ENCODE measurements at regions not wholly inside any gene's neighbourhood (a gene's known extent, or its start where the extent isn't known, plus 50 kb on each side); places are given as distances from the start of the nearest gene placed in this dataset.

DNA sequence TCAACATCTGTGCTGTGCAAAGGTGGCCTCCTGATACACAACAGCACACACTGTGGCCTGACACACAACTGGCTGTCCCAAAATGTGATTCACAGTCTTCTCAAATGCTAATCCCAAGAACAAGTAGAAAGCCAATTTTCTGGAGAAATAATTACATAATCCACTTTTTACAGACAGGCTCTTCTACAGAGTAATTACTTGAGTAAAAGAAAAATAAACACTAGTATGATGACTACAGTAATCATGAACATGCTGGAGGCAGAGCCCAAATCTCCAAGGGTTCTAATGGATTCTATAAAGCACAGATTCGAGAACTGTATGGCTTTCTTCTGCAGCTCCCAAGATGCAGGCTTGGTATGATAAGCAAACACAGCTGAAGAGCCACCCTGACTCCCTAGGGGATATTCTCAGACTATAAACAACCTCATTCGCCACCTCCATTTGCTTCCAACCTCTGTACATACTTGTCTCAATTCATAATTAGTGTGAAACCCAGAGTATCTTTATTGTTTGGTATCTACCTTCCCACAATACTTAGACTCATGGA lies 81.9 kb downstream of the SIPA1L2 start:
- CTCF ChIA-PET = no interaction called here
- DNase-seq (ENCODE audit: extremely low spot score) = no peak
- no peak for TF ChIP-seq SUZ12 (IDR thresholded peaks at IDR 0.05)
- TF ChIP-seq, protein P1, sequence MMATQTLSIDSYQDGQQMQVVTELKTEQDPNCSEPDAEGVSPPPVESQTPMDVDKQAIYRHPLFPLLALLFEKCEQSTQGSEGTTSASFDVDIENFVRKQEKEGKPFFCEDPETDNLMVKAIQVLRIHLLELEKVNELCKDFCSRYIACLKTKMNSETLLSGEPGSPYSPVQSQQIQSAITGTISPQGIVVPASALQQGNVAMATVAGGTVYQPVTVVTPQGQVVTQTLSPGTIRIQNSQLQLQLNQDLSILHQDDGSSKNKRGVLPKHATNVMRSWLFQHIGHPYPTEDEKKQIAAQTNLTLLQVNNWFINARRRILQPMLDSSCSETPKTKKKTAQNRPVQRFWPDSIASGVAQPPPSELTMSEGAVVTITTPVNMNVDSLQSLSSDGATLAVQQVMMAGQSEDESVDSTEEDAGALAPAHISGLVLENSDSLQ (IDR thresholded peaks at IDR 0.05) = peak; percentile 41
- POLR2A ChIA-PET = interaction anchor here (1.0 kb wide), 1 partner anchor 13 kb away, joined by 3 read pairs; no protein-coding TSS in a partner anchor

DNA sequence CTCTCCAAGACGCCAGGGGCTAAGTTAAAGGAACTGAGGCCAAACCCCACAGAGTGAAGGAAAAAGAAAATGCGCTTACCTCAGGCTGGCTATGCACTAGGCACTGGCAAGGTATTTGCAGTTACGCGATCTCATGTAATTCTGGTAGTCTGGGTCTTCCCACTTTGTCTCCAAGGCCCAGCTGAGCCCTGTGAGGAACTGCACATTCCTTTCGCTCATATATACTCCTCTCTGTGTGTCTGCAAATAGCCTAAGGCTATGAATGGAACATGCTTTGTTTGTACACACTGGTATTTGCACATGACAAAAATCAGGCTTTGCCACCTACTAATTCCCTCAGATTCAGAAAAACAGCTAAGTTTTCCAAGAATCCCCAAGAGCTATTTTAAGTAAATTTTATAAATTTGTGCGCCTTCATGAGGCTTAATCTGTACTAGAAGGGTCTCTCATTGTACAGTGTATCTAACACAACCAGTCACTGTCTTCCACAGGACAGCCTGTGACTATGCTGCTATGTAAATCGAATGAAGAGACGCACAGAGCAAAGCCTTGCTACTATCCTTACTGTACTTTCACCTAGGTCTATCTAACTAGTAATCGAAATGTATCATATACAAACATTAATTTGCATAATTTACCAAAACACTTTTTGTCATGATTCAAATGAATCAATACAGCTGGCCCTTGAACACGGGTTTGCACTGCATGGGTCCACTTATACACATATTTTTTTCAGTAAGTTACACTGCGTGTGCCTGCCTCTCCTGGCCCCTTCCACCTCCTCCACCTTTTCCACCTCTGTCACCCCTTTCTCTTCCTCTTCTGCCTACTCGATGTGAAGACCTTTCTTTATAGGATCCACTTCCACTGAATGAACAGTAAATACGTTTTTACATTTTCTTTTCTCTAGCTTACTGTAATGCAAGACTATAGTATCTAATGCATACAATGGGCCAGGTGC lies 87.0 kb downstream of the SIPA1L2 start:
- no peak for DNase-seq (ENCODE audit: extremely low spot score)
- POLR2A ChIA-PET = no interaction called here
- TF ChIP-seq ARNT (IDR thresholded peaks at IDR 0.05) = no peak
- CTCF ChIA-PET = no interaction called here

DNA sequence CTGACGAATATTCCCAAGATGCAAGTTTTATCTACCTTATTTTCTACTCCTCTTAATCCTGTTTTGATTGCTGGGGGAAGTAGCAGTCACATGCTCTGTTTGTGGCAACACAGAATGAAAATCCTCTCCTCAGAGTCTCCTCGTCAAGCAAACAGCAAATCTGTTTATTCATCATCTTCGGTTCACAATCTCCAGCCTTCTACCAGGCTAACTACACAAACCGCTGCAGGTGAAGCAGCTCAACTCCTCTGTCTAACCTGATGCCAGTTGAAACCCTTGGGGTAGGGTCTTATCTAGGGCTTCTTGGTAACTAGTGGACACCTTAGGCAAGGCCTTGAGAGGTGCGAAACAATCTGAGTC lies 91.0 kb downstream of the SIPA1L2 start:
- DNase-seq (ENCODE audit: extremely low spot score) = no peak
- no peak for TF ChIP-seq BHLHE40 (IDR thresholded peaks at IDR 0.05; ENCODE audit: borderline replicate concordance)
- no peak for TF ChIP-seq HDGF (IDR thresholded peaks at IDR 0.05; ENCODE audit: borderline replicate concordance)
- no peak for TF ChIP-seq FOXA1 (IDR thresholded peaks at IDR 0.05)
- TF ChIP-seq CTBP1 (IDR thresholded peaks at IDR 0.05; ENCODE audit: borderline replicate concordance) = no peak
- TF ChIP-seq ELF4 (IDR thresholded peaks at IDR 0.05) = no peak
- TF ChIP-seq ZNF384 (IDR thresholded peaks at IDR 0.05) = no peak
- ChIA-PET POLR2A (no interaction called here), CTCF (interaction anchor here (0.6 to 0.7 kb wide), 2 partner anchors 32 to 925 kb away, joined by 3 to 4 read pairs; no protein-coding TSS in a partner anchor)

DNA sequence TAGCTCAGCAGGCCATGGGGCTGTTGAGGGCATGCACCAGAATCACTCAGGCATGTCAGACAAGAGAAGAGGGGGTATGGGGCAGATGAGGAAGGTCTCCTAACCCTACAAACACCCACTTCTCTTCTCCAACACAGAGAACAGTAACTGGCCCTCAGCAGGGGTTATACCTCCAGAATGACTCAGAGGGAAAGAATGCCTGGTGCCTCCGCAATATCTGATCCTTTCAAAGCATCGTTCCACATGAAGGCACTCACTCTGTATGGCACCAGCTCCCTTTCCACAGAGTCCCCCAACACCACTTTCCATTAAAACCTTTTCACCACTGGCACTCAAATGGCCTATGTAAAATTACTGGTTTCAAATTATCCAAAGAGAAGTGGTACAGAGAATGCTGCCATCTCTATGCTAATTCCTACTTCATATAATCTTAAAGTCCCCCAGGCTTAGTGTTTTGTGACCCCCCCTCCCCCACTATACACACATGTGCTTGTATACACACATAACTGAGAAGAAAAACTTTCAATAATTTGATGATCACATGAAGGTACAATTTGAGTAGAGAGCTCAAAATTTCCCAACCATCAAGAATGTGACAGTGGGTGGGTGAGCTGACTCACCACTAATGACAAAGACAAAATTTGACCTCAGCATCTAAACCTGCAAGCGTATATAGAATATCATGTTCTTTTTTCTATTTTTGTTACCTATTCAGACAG lies 91.5 kb downstream of the SIPA1L2 start:
- peak; percentile 66 for DNase-seq (ENCODE audit: extremely low spot score)
- CTCF ChIA-PET = interaction anchor here (0.6 to 0.7 kb wide), 2 partner anchors 32 to 924 kb away, joined by 3 to 4 read pairs; no protein-coding TSS in a partner anchor
- TF ChIP-seq, protein P1 (IDR thresholded peaks at IDR 0.05) = no peak
- TF ChIP-seq CTBP1 (IDR thresholded peaks at IDR 0.05; ENCODE audit: borderline replicate concordance) (no peak), FOXK2 (IDR thresholded peaks at IDR 0.05) (no peak), L3MBTL2 (conservative IDR thresholded peaks at IDR 0.05) (no peak), SP1 (IDR thresholded peaks at IDR 0.05) (no peak), LEF1 (IDR thresholded peaks at IDR 0.05; ENCODE audit: borderline replicate concordance) (no peak), SUZ12 (IDR thresholded peaks at IDR 0.05) (no peak)
- POLR2A ChIA-PET = interaction anchor here (0.8 to 0.9 kb wide), 2 partner anchors 61 to 91 kb away, joined by 3 read pairs; partner anchors contain the start of gene SIPA1L2

DNA sequence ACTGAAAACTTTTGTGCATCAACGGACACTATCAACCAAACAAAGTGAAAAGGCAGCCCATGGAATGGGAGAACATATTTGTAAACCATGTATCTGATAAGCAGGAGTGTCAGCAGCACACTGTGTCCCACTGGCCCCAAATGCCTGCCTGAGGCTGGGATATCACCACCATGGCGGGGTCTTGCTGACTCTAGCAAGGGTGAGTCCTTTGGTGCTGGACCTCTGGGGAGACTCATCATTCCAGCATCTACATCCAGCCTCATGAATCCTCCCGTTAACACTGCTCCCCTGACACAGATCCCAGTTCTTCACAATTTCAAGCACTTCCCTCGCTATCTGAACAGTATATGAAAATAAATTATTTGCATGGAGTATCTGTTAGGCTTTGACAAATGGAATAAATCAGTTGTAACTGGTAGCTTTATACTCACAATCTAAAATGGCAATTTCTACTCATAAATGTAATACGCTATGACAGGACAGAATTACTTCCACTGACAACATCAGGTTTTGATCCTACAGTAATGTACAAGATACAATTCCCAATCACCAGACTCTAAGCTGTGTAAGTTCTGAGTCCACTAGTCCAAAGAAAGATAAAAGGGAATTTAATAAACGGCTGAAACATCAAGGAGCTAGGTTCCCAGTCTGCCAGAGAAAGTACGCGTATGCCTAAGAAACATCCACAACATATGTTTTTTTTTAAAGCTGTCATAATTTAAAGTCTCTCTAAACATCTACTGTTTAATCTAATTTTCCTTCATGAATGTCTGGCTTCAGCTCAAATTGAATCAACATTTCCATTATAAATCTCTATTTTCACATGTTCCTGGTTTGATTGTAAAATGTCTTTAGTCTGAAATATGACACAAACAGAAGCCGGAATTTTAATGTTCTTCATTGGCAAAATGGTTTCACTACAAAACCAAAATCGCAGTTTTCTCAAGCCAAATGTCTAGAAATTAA lies 95.1 kb downstream of the SIPA1L2 start:
- CTCF ChIA-PET = no interaction called here
- no peak for DNase-seq (ENCODE audit: extremely low spot score)
- TF ChIP-seq ELF4 (IDR thresholded peaks at IDR 0.05) (no peak), FOXM1 (IDR thresholded peaks at IDR 0.05; ENCODE audit: borderline replicate concordance) (no peak), L3MBTL2 (conservative IDR thresholded peaks at IDR 0.05) (no peak), LEF1 (IDR thresholded peaks at IDR 0.05; ENCODE audit: borderline replicate concordance) (no peak), SUZ12 (IDR thresholded peaks at IDR 0.05) (no peak), BHLHE40 (IDR thresholded peaks at IDR 0.05; ENCODE audit: borderline replicate concordance) (no peak), FOXK2 (IDR thresholded peaks at IDR 0.05) (no peak), ZNF384 (IDR thresholded peaks at IDR 0.05) (no peak), SP1 (IDR thresholded peaks at IDR 0.05) (no peak), TARDBP (IDR thresholded peaks at IDR 0.05) (no peak), ARNT (IDR thresholded peaks at IDR 0.05) (no peak), CTBP1 (IDR thresholded peaks at IDR 0.05; ENCODE audit: borderline replicate concordance) (no peak), FOXA1 (IDR thresholded peaks at IDR 0.05) (no peak), HDGF (IDR thresholded peaks at IDR 0.05; ENCODE audit: borderline replicate concordance) (no peak), NFRKB (IDR thresholded peaks at IDR 0.05) (no peak)
- TF ChIP-seq, protein P1 (IDR thresholded peaks at IDR 0.05) = no peak
- POLR2A ChIA-PET = no interaction called here

DNA sequence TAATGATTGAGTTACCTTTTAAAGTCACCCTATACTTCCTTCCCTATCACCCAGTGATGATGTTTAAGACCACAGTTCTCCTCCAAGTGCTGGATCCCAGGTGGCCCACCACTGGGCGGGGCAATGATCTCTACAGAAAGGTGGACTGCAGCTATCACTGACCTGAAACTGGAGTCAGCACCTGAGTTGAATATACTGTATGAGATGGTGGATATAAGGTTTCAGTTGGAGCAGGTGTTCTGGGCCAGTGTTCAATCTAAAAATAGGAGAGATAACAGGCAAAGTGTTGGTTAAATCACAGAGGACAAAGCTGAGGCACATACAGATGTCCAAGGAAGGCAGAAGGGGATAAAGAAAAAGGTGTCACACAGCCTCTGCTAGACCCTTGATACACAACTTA lies 96.6 kb downstream of the SIPA1L2 start:
- CTCF ChIA-PET = no interaction called here
- no peak for DNase-seq (ENCODE audit: extremely low spot score)
- POLR2A ChIA-PET = no interaction called here
- TF ChIP-seq TARDBP (IDR thresholded peaks at IDR 0.05) = no peak
- TF ChIP-seq HDGF (IDR thresholded peaks at IDR 0.05; ENCODE audit: borderline replicate concordance) = no peak
- no peak for TF ChIP-seq FOXM1 (IDR thresholded peaks at IDR 0.05; ENCODE audit: borderline replicate concordance)
- TF ChIP-seq FOXA1 (IDR thresholded peaks at IDR 0.05) = no peak
- no peak for TF ChIP-seq ZNF384 (IDR thresholded peaks at IDR 0.05)
- TF ChIP-seq BHLHE40 (IDR thresholded peaks at IDR 0.05; ENCODE audit: borderline replicate concordance) = no peak
- no peak for TF ChIP-seq SUZ12 (IDR thresholded peaks at IDR 0.05)
- TF ChIP-seq LEF1 (IDR thresholded peaks at IDR 0.05; ENCODE audit: borderline replicate concordance) = no peak
- TF ChIP-seq, protein P1 (IDR thresholded peaks at IDR 0.05) = no peak
- no peak for TF ChIP-seq NFRKB (IDR thresholded peaks at IDR 0.05)
- TF ChIP-seq ARNT (IDR thresholded peaks at IDR 0.05) = no peak
- no peak for TF ChIP-seq CTBP1 (IDR thresholded peaks at IDR 0.05; ENCODE audit: borderline replicate concordance)
- TF ChIP-seq ELF4 (IDR thresholded peaks at IDR 0.05) = no peak
- no peak for TF ChIP-seq L3MBTL2 (conservative IDR thresholded peaks at IDR 0.05)
- TF ChIP-seq FOXK2 (IDR thresholded peaks at IDR 0.05) = no peak
- no peak for TF ChIP-seq SP1 (IDR thresholded peaks at IDR 0.05)
